ENCODE measurements at regions not wholly inside any gene's neighbourhood (a gene's known extent, or its start where the extent isn't known, plus 50 kb on each side); places are given as distances from the start of the nearest gene placed in this dataset.
"Not testable (repeated sequence)": the region's sequence is repeated elsewhere in the genome, so short reads cannot be mapped to it uniquely, and the experiment has no call there.

GRCh38 chr11:33532257-33532656, 168.4 kb downstream of the C11orf91 start:
- Mint-ChIP-seq H3K4me1 (no peaks in the 10 kb centered on the region), H3K9me3 (peaks cover 9% of the 10 kb centered on the region), H3K27me3 (peaks cover 37% of the 10 kb centered on the region), H3K4me3 (no peak overlapping the region), H3K27ac (no peak overlapping the region), H3K36me3 (no peaks in the 10 kb centered on the region)
- ATAC-seq = no peak

GRCh38 chr11:33531743-33532181, 168.9 kb downstream of the C11orf91 start:
- Mint-ChIP-seq H3K9me3 (peaks cover 13% of the 10 kb centered on the region), H3K27ac (no peak overlapping the region), H3K4me1 (no peaks in the 10 kb centered on the region), H3K4me3 (no peak overlapping the region), H3K36me3 (no peaks in the 10 kb centered on the region), H3K27me3 (peaks cover 42% of the 10 kb centered on the region)
- ATAC-seq = no peak

- ATAC-seq = no peak
- no peaks in the 10 kb centered on the region for H3K36me3 Mint-ChIP-seq
- H3K4me3 Mint-ChIP-seq = no peak overlapping the region
- H3K27ac Mint-ChIP-seq = no peak overlapping the region
- H3K4me1 Mint-ChIP-seq = no peaks in the 10 kb centered on the region
- peaks cover 40% of the 10 kb centered on the region for H3K27me3 Mint-ChIP-seq
- H3K9me3 Mint-ChIP-seq = peaks cover 14% of the 10 kb centered on the region
Observed at GRCh38 chr11:33530815-33531214, 169.8 kb downstream of the C11orf91 start.

GRCh38 chr11:33529461-33529860, 171.2 kb downstream of the C11orf91 start:
- Mint-ChIP-seq H3K4me1 (no peaks in the 10 kb centered on the region), H3K4me3 (no peak overlapping the region), H3K27me3 (peaks cover 41% of the 10 kb centered on the region), H3K9me3 (peaks cover 10% of the 10 kb centered on the region), H3K27ac (no peak overlapping the region), H3K36me3 (no peaks in the 10 kb centered on the region)
- no peak for ATAC-seq

GRCh38 chr11:33527738-33528137, 172.9 kb downstream of the C11orf91 start:
- H3K27ac Mint-ChIP-seq, H3K4me1 Mint-ChIP-seq, H3K36me3 Mint-ChIP-seq, ATAC-seq, H3K4me3 Mint-ChIP-seq: not testable (repeated sequence)
- Mint-ChIP-seq H3K9me3 (peaks cover 10% of the 10 kb centered on the region), H3K27me3 (peaks cover 46% of the 10 kb centered on the region)

GRCh38 chr11:33525789-33526188, 174.8 kb downstream of the C11orf91 start:
- no peak for ATAC-seq
- H3K36me3 Mint-ChIP-seq = no peaks in the 10 kb centered on the region
- H3K4me1 Mint-ChIP-seq = no peaks in the 10 kb centered on the region
- H3K27ac Mint-ChIP-seq = no peak overlapping the region
- H3K4me3 Mint-ChIP-seq = no peak overlapping the region
- H3K9me3 Mint-ChIP-seq = peaks cover 10% of the 10 kb centered on the region
- peaks cover 46% of the 10 kb centered on the region for H3K27me3 Mint-ChIP-seq

GRCh38 chr11:33521384-33521783, 179.2 kb downstream of the C11orf91 start:
- H3K36me3 Mint-ChIP-seq = no peaks in the 10 kb centered on the region
- no peak overlapping the region for H3K4me3 Mint-ChIP-seq
- H3K4me1 Mint-ChIP-seq = no peaks in the 10 kb centered on the region
- H3K9me3 Mint-ChIP-seq = no peaks in the 10 kb centered on the region
- no peak overlapping the region for H3K27ac Mint-ChIP-seq
- ATAC-seq = no peak
- H3K27me3 Mint-ChIP-seq = peaks cover 50% of the 10 kb centered on the region

- Mint-ChIP-seq H3K4me1 (peaks cover 8% of the 10 kb centered on the region), H3K27ac (no peak overlapping the region), H3K4me3 (no peak overlapping the region), H3K36me3 (no peaks in the 10 kb centered on the region), H3K27me3 (peaks cover 38% of the 10 kb centered on the region), H3K9me3 (peaks cover 2% of the 10 kb centered on the region)
- ATAC-seq = no peak
Observed at GRCh38 chr11:33520112-33520511, 180.5 kb downstream of the C11orf91 start.

- H3K4me1 Mint-ChIP-seq = peaks cover 9% of the 10 kb centered on the region
- H3K36me3 Mint-ChIP-seq = no peaks in the 10 kb centered on the region
- H3K9me3 Mint-ChIP-seq = peaks cover 2% of the 10 kb centered on the region
- H3K27me3 Mint-ChIP-seq = peaks cover 25% of the 10 kb centered on the region
- H3K27ac Mint-ChIP-seq = no peak overlapping the region
- no peak overlapping the region for H3K4me3 Mint-ChIP-seq
- peak; percentile 61 for ATAC-seq
Observed at GRCh38 chr11:33515347-33515746, 185.3 kb downstream of the C11orf91 start.

GRCh38 chr11:33514079-33514925, 186.3 kb downstream of the C11orf91 start:
- Mint-ChIP-seq H3K27me3 (peaks cover 23% of the 10 kb centered on the region), H3K4me3 (no peak overlapping the region), H3K9me3 (peaks cover 2% of the 10 kb centered on the region), H3K4me1 (peaks cover 9% of the 10 kb centered on the region), H3K27ac (no peak overlapping the region), H3K36me3 (no peaks in the 10 kb centered on the region)
- no peak for ATAC-seq

GRCh38 chr11:33509632-33510031, 191.0 kb downstream of the C11orf91 start:
- H3K27me3 Mint-ChIP-seq = peaks cover 19% of the 10 kb centered on the region
- no peaks in the 10 kb centered on the region for H3K9me3 Mint-ChIP-seq
- no peak for ATAC-seq
- H3K27ac Mint-ChIP-seq = no peak overlapping the region
- H3K36me3 Mint-ChIP-seq = no peaks in the 10 kb centered on the region
- H3K4me1 Mint-ChIP-seq = no peaks in the 10 kb centered on the region
- H3K4me3 Mint-ChIP-seq = no peak overlapping the region

GRCh38 chr11:33507967-33508366, 192.7 kb downstream of the C11orf91 start:
- no peak for ATAC-seq
- Mint-ChIP-seq H3K27ac (no peak overlapping the region), H3K9me3 (no peaks in the 10 kb centered on the region), H3K27me3 (peaks cover 19% of the 10 kb centered on the region), H3K36me3 (no peaks in the 10 kb centered on the region), H3K4me1 (no peaks in the 10 kb centered on the region), H3K4me3 (no peak overlapping the region)

GRCh38 chr11:33507356-33507755, 193.3 kb downstream of the C11orf91 start:
- H3K9me3 Mint-ChIP-seq = no peaks in the 10 kb centered on the region
- no peak for ATAC-seq
- no peaks in the 10 kb centered on the region for H3K4me1 Mint-ChIP-seq
- no peak overlapping the region for H3K27ac Mint-ChIP-seq
- no peak overlapping the region for H3K4me3 Mint-ChIP-seq
- H3K27me3 Mint-ChIP-seq = peaks cover 19% of the 10 kb centered on the region
- H3K36me3 Mint-ChIP-seq = no peaks in the 10 kb centered on the region

GRCh38 chr11:33505093-33505492, 195.5 kb downstream of the C11orf91 start:
- Mint-ChIP-seq H3K27ac (no peak overlapping the region), H3K27me3 (peaks cover 22% of the 10 kb centered on the region), H3K4me3 (no peak overlapping the region), H3K4me1 (no peaks in the 10 kb centered on the region), H3K36me3 (no peaks in the 10 kb centered on the region), H3K9me3 (no peaks in the 10 kb centered on the region)
- ATAC-seq = no peak

GRCh38 chr11:33500861-33501479, 199.7 kb downstream of the C11orf91 start:
- Mint-ChIP-seq H3K36me3 (no peaks in the 10 kb centered on the region), H3K27me3 (peaks cover 16% of the 10 kb centered on the region), H3K4me1 (no peaks in the 10 kb centered on the region), H3K4me3 (no peak overlapping the region), H3K9me3 (no peaks in the 10 kb centered on the region), H3K27ac (no peak overlapping the region)
- no peak for ATAC-seq

- Mint-ChIP-seq H3K27ac (no peak overlapping the region), H3K27me3 (peaks cover 16% of the 10 kb centered on the region), H3K36me3 (no peaks in the 10 kb centered on the region), H3K9me3 (no peaks in the 10 kb centered on the region), H3K4me1 (no peaks in the 10 kb centered on the region), H3K4me3 (no peak overlapping the region)
- ATAC-seq = no peak
Observed at GRCh38 chr11:33500332-33500731, 200.3 kb downstream of the C11orf91 start.

Data from stimulated activated memory B cell treated with anti-CD40 and anti-IgM and Interleukin-4, amounts not matched to agents 10 μg/mL and 1 μg/mL and 100 μg/mL, for 72 hours (primary cell).